AG09319 (cell line): ENCODE measurements at regions not wholly inside any gene's neighbourhood (a gene's known extent, or its start where the extent isn't known, plus 50 kb on each side); places are given as distances from the start of the nearest gene placed in this dataset.

Experiments used
- DNase-seq: peaks from one replicate; pipeline ENCODE4 v3.0.0-alpha.2; 2010; ENCODE audit warnings: low read depth; ENCODE audit errors: extremely low read depth
- TF ChIP-seq, protein P1 (sequence below): IDR thresholded peaks from 2 replicates; pipeline ENCODE4 v1.5.1; 2011; ENCODE audit warnings: low read depth, mild to moderate bottlenecking, inconsistent platforms, low read length, moderate library complexity

DNA sequence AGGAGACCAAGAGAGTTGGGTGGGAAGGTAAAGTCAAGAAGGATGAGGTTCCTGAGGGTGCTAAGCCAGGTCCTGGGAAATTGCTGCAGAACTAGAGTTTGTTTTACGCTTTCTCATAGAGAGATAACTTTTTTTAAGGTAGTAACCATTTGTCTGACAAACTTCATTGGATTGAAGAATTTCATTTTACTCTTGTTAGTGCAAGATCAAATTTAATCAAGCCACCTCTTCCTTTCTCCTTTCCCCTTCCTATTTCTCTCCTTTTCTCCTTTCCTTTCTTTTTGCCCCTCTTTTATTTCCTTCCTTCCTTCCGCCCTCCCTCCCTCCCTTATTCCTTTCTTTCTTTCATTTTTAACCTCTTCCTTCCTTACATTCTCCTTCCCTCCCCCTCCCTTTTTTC, 65.4 kb downstream of the RDH14 start:
- DNase-seq, result no peak
- TF ChIP-seq, protein P1, sequence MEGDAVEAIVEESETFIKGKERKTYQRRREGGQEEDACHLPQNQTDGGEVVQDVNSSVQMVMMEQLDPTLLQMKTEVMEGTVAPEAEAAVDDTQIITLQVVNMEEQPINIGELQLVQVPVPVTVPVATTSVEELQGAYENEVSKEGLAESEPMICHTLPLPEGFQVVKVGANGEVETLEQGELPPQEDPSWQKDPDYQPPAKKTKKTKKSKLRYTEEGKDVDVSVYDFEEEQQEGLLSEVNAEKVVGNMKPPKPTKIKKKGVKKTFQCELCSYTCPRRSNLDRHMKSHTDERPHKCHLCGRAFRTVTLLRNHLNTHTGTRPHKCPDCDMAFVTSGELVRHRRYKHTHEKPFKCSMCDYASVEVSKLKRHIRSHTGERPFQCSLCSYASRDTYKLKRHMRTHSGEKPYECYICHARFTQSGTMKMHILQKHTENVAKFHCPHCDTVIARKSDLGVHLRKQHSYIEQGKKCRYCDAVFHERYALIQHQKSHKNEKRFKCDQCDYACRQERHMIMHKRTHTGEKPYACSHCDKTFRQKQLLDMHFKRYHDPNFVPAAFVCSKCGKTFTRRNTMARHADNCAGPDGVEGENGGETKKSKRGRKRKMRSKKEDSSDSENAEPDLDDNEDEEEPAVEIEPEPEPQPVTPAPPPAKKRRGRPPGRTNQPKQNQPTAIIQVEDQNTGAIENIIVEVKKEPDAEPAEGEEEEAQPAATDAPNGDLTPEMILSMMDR, result no peak

DNA sequence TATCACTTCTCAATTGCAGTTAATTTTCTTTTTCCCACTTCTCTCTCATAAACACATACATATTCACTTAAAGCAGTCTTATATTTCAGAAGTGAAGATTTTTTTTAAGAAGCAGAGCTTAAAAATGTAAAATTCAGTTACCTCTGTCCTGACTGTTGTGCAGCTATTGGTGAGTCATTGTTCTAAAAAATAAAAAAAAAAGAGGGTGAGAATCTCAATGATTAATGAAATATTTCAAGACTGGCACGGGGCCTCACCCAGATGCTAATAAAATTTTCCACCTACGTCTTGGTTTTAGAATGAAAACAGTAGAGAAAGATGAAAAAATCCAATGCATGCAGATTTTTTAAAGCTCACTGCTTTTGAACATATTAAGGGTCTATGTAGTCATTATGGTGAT, 67.7 kb downstream of the RDH14 start:
- TF ChIP-seq, protein P1, result no peak
- DNase-seq, result no peak

DNA sequence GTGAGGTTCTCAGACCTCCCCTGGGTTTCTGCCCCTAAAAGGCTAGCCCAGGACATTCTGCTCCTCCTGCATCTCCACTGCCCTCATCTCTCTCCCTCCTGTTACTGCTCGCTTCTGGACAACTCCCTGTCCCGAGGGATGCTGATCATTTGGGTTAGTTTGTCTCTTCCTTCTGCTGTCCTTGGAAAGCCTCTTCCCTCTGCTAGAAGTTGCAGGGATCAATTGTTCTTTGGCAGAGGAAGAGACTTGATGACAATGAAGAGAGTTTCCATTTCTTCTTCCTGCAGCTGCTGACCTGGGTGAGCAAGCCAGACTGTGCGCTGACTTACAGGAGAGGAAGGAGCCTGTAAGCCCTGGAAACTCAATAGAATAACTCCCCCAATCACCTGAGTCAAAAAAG, 68.9 kb downstream of the RDH14 start:
- TF ChIP-seq, protein P1, result no peak
- no peak for DNase-seq

DNA sequence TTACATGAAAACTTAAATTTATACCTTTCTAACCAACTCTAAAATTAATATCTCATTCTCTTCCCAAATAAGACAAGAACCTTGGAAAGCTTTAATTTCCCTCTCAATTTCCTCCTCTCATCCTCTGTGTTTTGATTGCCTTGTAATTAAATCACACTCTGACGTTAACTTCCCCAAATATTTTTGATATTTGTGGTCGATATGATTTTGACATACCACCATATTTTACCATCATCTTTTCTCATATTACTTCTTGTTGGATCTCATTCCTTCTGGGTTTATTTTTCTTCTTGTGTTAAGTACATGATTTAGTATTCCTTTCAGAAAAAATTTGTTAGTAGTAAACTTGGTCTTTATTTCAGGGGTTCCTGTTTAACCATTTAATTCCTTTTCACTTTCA, 69.6 kb downstream of the RDH14 start:
- no peak for DNase-seq
- TF ChIP-seq, protein P1, result no peak

DNA sequence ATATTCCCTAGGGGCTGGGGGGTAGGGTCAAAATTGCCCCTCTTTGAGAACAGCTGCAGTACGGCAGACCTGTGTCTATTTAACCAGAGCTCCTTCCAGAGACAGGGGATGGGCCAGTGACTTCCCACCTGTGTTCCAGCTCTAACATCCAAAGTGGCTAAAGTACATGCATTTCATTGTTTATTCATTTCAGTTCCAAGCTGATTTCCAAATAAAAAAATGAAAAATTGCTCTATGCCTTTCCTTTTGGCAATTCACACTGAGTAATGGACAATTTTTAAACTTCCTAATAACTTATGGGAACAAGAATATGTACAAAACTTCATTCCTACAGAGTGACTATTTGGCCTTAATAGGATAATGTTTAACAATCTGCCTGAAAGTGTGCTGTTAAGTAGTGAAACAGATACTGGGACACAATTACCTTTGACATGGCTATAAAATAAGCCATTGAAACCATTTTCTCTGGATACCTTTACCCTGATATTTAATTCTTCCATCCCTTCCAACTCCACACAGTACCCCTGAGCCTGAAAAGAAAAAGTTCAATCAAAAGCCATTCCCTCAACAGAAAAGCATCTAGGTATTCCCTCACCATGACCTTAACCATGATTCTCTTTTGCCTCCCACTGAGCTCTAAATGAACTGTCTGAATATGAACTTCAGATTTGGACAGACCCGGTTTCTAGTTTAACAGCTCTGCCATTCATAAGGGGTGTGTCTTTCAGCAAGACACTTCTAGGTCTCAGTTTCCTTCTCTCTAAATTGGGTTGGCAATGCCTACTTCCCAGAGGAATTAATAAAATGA, 73.1 kb downstream of the RDH14 start:
- TF ChIP-seq, protein P1, result no peak
- no peak for DNase-seq

DNA sequence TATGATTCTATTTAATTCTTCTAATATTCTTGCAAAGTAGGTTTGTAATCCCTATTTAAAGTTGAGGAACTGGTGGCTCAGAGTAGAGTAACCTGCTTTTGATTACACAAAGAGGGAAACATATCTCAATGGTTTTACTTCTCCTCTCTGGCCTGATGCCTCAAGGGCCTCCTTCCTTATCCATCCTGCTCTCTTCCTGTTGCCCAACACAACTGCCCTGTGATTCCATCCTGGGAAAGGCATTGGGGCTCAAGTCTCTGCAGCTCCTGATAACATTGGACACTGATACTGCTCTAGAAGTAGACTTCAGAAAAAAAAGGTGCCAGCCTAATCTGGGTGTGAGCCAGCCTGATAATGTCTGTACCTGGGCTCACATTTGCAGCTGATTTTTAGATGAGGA, 75.8 kb downstream of the RDH14 start:
- no peak for DNase-seq
- TF ChIP-seq, protein P1, result no peak

DNA sequence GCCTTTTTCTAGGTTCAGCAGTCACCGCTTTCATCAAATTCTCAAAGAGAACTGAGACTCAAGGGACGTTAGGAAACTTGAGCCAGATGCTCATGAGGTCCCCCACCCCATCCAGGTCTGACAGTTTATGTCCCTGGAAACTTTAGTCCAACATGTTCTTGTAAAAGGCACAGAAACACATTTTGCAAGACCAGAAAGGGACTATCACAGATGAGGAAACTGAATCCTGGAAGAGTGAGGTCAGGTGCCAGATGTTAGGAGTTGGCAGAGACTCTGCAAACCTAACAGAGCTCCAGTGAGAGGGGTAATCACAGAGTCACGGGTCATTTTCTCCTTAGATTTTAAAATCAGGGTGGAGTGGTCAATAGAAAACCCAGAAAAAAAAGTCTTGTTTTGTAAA, 76.6 kb downstream of the RDH14 start:
- no peak for DNase-seq
- TF ChIP-seq, protein P1, result no peak
